GM21825 (cell line): ENCODE measurements at regions not wholly inside any gene's neighbourhood (a gene's known extent, or its start where the extent isn't known, plus 50 kb on each side); places are given as distances from the start of the nearest gene placed in this dataset.
A peak's percentile ranks its signal among the peaks of the same experiment; 100 is the strongest.

ENCODE experiments used
- ATAC-seq: cut with Tn5 transposase; IDR thresholded peaks from one replicate; pipeline ENCODE4 v1.9.1; 2021; ENCODE audit warnings: mild to moderate bottlenecking, moderate library complexity; ENCODE audit not compliant: unreplicated experiment

- no peak for ATAC-seq
Observed at GRCh38 chr1:213371847-213372619, 321.0 kb downstream of the RPS6KC1 start.

GRCh38 chr1:213374369-213374768 lies 323.3 kb downstream of the RPS6KC1 start:
- peak; percentile 86 for ATAC-seq

- no peak for ATAC-seq
Observed at GRCh38 chr1:213375002-213375401, 324.0 kb downstream of the RPS6KC1 start.

- no peak for ATAC-seq
Observed at GRCh38 chr1:213376862-213377372, 325.9 kb downstream of the RPS6KC1 start.

- no peak for ATAC-seq
Observed at GRCh38 chr1:213380865-213381264, 329.8 kb downstream of the RPS6KC1 start.

- no peak for ATAC-seq
Observed at GRCh38 chr1:213381572-213382084, 330.6 kb downstream of the RPS6KC1 start.

GRCh38 chr1:213383465-213383864 lies 332.4 kb downstream of the RPS6KC1 start:
- ATAC-seq: no peak

- no peak for ATAC-seq
Observed at GRCh38 chr1:213385201-213385600, 334.2 kb downstream of the RPS6KC1 start.

- no peak for ATAC-seq
Observed at GRCh38 chr1:213385806-213386324, 334.8 kb downstream of the RPS6KC1 start.

GRCh38 chr1:213387380-213388015 lies 336.5 kb downstream of the RPS6KC1 start:
- ATAC-seq: no peak

GRCh38 chr1:213388199-213388598 lies 337.2 kb downstream of the RPS6KC1 start:
- ATAC-seq: no peak

GRCh38 chr1:213389061-213389581 lies 338.1 kb downstream of the RPS6KC1 start:
- ATAC-seq: no peak

GRCh38 chr1:213391445-213391844 lies 340.4 kb downstream of the RPS6KC1 start:
- ATAC-seq: no peak

GRCh38 chr1:213393860-213394259 lies 342.8 kb downstream of the RPS6KC1 start:
- ATAC-seq: no peak

GRCh38 chr1:213394837-213395236 lies 343.8 kb downstream of the RPS6KC1 start:
- ATAC-seq: no peak

GRCh38 chr1:213397638-213398037 lies 346.6 kb downstream of the RPS6KC1 start:
- ATAC-seq: no peak

- ATAC-seq: no peak
Observed at GRCh38 chr1:213399695-213400094, 348.7 kb downstream of the RPS6KC1 start.

- ATAC-seq: no peak
Observed at GRCh38 chr1:213409208-213409631, 358.2 kb downstream of the RPS6KC1 start.

- ATAC-seq: no peak
Observed at GRCh38 chr1:213409971-213410370, 358.9 kb downstream of the RPS6KC1 start.

- no peak for ATAC-seq
Observed at GRCh38 chr1:213414346-213414745, 363.3 kb downstream of the RPS6KC1 start.

- no peak for ATAC-seq
Observed at GRCh38 chr1:213414911-213415310, 363.9 kb downstream of the RPS6KC1 start.
